ENCODE measurements at regions not wholly inside any gene's neighbourhood (a gene's known extent, or its start where the extent isn't known, plus 50 kb on each side); places are given as distances from the start of the nearest gene placed in this dataset.

GRCh38 chr2:49371128-49371701 is 216.9 kb upstream of the FSHR start:
- no peaks in the 10 kb centered on the region for H3K27me3 ChIP-seq (replicated peaks in 1 of 2; ENCODE audit: control insufficient read depth in 2 of 2, insufficient read depth in 2 of 2, low read length in 1 of 2)
- FAIRE-seq = no peak
- POLR2A ChIA-PET = no interaction called here
- RAD21 ChIA-PET (ENCODE audit: unreplicated experiment) = no interaction called here
- no peaks in the 10 kb centered on the region for H4K20me1 ChIP-seq (ENCODE audit: control insufficient read depth, insufficient read depth)
- no peak overlapping the region for H3K4me3 ChIP-seq
- intact Hi-C loops (cut with micrococcal nuclease; ENCODE audit: unreplicated experiment) (no loop called here), in situ Hi-C loops (cut with MboI) (no loop called here)
- no peaks in the 10 kb centered on the region for H3K79me2 ChIP-seq (ENCODE audit: control insufficient read depth, insufficient read depth, low read length)
- H3K4me1 ChIP-seq (ENCODE audit: control insufficient read depth, insufficient read depth, low read length) = no peaks in the 10 kb centered on the region
- no TSS peak for BruUV-seq (replicated peaks)
- SMC1A ChIA-PET (ENCODE audit: uncharacterized antibody, unreplicated experiment) = no interaction called here
- H3K27ac ChIP-seq (ENCODE audit: control insufficient read depth, insufficient read depth) = no peak overlapping the region
- no peak for ATAC-seq
- TF ChIP-seq STAT3 (IDR thresholded peaks at IDR 0.05; ENCODE audit: low read depth, low read length) (no peak), BHLHE40 (IDR thresholded peaks at IDR 0.05; ENCODE audit: borderline replicate concordance in 1 of 2, low read depth in 2 of 2, low read length in 1 of 2) (no peak), ZBTB33 (IDR thresholded peaks at IDR 0.05) (no peak), CHD2 (IDR thresholded peaks at IDR 0.05; ENCODE audit: borderline replicate concordance, low read depth, low read length) (no peak), HDAC6 (IDR thresholded peaks at IDR 0.05; ENCODE audit: unreplicated experiment) (no peak), CBFB (IDR thresholded peaks at IDR 0.05; ENCODE audit: low read depth) (no peak), SUZ12 (IDR thresholded peaks at IDR 0.05; ENCODE audit: unreplicated experiment) (no peak), BMI1 (IDR thresholded peaks at IDR 0.05; ENCODE audit: borderline replicate concordance) (no peak), NR2F1 (conservative IDR thresholded peaks at IDR 0.05) (no peak), NFIC (IDR thresholded peaks at IDR 0.05; ENCODE audit: low read depth, low read length) (no peak), BCL3 (IDR thresholded peaks at IDR 0.05; ENCODE audit: borderline replicate concordance, insufficient read depth, low read depth, low read length, poor library complexity, severe bottlenecking) (no peak), PML (IDR thresholded peaks at IDR 0.05; ENCODE audit: low read length) (no peak), CREB1 (IDR thresholded peaks at IDR 0.05; ENCODE audit: low read depth) (no peak), ZBED1 (IDR thresholded peaks at IDR 0.05; ENCODE audit: borderline replicate concordance) (no peak), USF2 (IDR thresholded peaks at IDR 0.05; ENCODE audit: borderline replicate concordance, low read depth, low read length) (no peak)
- no peak overlapping the region for H2AFZ ChIP-seq (ENCODE audit: control insufficient read depth, low read depth, low read length)
- no peak overlapping the region for H3K9ac ChIP-seq (ENCODE audit: control insufficient read depth, insufficient read depth, low read length)
- no peak for DNase-seq (ENCODE audit: low read depth, low spot score)
- no peak overlapping the region for H3K4me2 ChIP-seq (ENCODE audit: control insufficient read depth, insufficient read depth)
- CTCF ChIA-PET = no interaction called here
- H3K36me3 ChIP-seq (ENCODE audit: control insufficient read depth in 2 of 2, insufficient read depth in 2 of 2, low read length in 1 of 2) = no peaks in the 10 kb centered on the region
- no peaks in the 10 kb centered on the region for H3K9me3 ChIP-seq (replicated peaks; ENCODE audit: control insufficient read depth, insufficient read depth, low read length)
